Glomerular visceral epithelial cell (primary cell): ENCODE measurements at regions not wholly inside any gene's neighbourhood (a gene's known extent, or its start where the extent isn't known, plus 50 kb on each side); places are given as distances from the start of the nearest gene placed in this dataset.
"Not testable (repeated sequence)": the region's sequence is repeated elsewhere in the genome, so short reads cannot be mapped to it uniquely, and the experiment has no call there.

ENCODE experiments used
- DNase-seq: peaks from one replicate; pipeline ENCODE4 v3.0.0-alpha.2; 2016; ENCODE audit errors: extremely low spot score

DNA sequence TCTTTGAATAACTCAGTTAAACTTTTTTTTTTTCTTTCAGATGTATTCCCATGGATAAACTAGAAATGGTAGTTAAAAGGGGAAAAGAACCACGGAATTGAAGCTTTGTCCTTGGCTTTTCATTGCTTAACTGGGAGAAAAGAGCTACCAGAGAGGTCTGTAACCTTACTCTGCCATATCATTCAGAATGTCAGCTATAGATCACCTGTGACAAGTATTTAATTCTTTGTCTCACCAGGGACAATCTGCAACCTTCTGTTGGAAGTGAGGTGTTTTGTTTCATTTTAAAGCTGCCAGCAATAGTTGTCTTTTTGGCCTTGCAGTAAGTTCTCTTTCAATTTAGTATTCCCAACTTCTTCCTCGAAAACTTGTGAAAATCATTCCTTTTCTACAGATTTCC lies 618.4 kb downstream of the FRK start:
- no peak for DNase-seq

DNA sequence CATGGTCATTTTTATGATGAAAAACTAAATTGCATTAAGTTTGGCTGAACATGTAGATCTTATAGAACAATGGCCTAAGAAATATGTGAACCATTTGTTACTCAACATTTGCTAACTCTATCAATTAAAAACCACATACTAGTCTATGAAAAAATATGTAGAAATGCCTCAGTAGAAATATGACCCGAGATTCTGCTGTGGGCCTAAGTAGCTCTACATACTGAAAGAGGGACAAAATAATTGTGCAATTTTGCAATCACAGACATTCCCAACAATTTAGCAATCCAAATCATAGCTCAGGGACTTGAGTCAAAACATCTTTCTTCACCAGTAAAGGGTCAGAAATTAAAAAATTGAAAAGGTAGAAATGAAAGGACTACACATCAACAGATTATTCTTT lies 619.0 kb downstream of the FRK start:
- no peak for DNase-seq

- DNase-seq = no peak
These were observed 645.3 kb downstream of the FRK start for GRCh38 chr6:115415378-115415777.

DNA sequence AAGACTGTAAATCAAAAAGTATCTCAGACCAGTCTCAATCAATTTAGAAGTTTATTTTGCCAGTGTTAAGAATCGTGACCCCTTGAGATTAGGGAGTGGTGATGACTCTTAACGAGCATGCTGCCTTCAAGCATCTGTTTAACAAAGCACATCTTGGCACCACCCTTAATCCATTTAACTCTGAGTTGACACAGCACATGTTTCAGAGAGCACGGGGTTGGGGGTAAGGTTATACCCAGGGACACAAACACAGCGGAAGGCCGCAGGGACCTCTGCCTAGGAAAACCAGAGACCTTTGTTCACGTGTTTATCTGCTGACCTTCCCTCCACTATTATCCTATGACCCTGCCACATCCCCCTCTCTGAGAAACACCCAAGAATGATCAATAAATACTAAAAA lies 645.8 kb downstream of the FRK start:
- DNase-seq = not testable (repeated sequence)

DNA sequence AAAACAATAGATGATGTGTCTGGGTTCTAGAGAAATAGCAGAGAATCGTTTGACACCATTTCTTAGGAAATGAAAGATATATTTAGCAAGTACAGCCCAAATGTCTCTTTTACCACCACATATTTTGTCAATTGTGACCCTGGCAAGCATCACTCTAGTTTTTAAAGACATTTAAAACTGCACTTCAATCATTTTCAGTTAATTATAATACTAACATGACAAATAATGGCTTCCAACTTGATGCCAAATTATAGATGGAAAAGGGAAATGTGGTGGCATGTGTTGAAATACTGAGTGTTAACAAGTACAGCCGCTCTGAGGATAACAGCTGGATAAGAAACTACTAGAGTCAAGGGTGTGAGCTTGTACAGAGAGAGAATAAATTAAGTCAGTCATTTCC lies 648.9 kb downstream of the FRK start:
- no peak for DNase-seq

DNA sequence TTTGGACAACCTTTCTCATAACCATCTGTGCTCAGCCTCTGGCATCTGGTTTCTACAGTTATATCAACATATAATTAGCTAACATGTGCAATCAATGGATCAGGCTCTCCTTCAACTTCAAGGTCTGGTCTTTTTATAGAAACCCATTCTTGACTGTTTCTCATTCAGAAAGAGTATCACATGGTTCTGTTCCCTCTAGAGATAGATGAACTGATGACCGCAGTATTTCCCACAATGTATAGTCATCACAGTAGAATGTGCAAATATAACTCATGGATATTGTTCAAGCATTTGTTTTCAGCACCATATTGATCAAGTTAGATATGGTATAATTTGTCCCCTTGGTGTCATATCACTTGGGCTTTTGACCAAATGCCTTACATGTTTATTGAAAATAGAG lies 656.2 kb downstream of the FRK start:
- DNase-seq = no peak

GRCh38 chr6:115398607-115399006 lies 662.1 kb downstream of the FRK start:
- no peak for DNase-seq

DNA sequence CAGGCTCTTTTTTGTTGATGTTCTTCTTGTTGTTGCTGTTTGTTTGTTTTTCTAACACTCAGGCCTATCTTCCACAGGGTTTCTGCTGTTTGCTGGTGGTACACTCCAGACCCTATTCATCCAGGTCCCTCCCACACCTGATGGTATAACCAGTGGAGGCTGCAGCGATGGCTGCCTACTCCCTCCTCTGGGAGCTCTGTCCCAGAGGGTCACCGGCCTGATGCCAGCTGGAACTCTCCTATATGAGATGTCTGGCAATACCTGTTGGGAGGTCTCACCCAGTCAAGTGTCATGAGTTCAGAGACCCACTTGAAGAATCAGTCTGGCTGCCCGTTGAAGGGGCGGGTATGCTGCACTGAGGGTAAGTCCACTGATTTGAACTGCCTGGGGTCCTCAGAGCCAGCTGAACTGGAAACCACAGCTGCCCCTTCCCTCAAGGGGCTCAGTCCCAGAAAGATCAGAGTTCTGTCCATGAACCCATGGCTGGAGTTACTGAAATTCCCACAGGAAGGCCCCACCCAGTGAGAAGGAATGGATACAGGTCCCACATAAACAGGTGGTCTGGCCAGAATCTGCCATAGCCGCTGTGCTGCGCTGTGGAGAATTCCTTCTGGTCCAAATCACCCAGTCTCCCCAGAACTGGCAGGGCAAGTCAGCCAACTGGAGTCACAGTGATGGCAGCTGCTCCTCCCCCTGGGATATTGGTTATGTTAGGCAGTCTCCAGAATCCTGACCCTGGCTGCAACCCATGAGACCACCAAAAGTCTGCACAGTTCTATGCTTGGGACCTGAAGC lies 664.4 kb downstream of the FRK start:
- DNase-seq = no peak

DNA sequence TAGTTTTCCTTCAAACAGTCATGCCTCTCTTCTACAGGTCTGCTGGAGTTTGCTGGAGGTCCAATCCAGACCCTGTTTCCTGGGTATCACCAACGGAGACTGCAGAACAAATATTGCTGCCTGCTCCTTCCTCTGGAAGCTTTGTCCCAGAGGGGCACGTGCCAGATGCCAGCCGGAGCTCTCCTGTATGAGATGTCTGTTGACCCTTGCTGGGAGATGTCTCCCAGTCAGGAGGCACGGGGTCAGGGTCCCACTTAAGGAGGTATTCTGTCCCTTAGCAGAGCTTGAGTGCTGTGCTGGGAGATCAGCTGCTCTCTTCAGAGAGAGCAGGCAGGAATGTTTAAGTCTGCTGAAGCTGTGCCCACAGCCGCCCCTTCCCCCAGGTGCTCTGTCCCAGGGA lies 666.9 kb downstream of the FRK start:
- no peak for DNase-seq

GRCh38 chr6:115370202-115370601 lies 690.5 kb downstream of the FRK start:
- no peak for DNase-seq

- DNase-seq = no peak
These were observed 694.9 kb downstream of the FRK start for GRCh38 chr6:115365783-115366182.

GRCh38 chr6:115363379-115363778 lies 697.3 kb downstream of the FRK start:
- no peak for DNase-seq

DNA sequence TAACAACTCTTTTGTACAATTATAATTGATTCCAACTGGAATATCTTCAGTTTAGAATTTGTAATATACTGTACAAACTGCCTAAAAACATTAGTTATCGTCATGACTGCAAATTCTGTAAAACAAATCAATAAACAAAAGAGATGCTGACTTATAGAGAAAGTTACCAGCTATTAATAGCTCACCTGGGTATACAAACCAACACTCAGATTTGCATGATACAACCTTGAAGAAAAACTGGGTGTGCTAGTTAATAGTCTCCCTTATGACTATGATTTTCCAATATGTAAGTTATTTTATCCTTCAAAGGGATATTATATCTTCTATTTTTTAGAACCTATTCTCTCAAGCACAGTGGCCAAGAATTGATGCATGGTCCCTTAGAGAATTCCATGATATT lies 698.5 kb downstream of the FRK start:
- no peak for DNase-seq

- no peak for DNase-seq
These were observed 699.9 kb downstream of the FRK start for GRCh38 chr6:115360602-115361325.

GRCh38 chr6:115358616-115359015 lies 702.1 kb downstream of the FRK start:
- DNase-seq = peak; percentile 2

DNA sequence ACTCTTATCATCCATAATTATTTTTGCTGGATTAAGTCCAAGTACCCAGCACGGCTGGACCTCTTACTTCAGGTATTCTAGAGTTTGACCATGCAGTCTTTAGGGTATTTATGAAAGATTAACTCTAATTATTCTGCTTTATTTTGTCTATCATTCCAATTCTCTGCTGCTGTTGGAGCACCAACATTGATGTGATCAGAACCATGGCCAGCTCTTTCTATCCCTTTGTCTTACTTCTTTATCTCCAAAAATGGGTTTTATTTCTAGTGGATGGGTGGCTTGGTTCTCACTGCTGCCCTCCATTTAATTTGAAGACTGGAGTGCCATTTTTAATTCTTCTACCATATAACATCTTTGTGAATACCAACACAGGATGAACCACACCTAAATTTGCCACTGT lies 704.3 kb downstream of the FRK start:
- no peak for DNase-seq

DNA sequence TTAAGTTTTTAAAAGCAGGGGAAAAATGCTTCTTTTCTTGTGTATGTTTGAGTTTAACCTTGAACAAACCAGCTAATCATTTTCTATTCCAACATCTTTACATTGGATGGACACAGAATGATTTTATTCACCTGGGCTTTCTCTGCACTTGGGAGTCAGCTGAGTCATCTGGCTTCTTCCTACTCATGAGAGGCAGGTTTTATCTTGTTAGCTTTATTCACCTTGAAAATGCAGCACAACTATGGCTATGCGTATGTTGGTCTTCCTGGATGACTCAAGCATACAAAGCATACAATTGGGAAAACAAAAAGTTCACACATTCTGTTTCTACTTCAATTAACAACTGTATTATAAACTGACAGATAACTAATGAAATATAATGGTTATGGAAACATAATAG lies 737.7 kb downstream of the FRK start:
- no peak for DNase-seq

GRCh38 chr6:115319823-115320222 lies 740.9 kb downstream of the FRK start:
- DNase-seq = no peak

GRCh38 chr6:115310156-115310555 lies 750.5 kb downstream of the FRK start:
- no peak for DNase-seq

DNA sequence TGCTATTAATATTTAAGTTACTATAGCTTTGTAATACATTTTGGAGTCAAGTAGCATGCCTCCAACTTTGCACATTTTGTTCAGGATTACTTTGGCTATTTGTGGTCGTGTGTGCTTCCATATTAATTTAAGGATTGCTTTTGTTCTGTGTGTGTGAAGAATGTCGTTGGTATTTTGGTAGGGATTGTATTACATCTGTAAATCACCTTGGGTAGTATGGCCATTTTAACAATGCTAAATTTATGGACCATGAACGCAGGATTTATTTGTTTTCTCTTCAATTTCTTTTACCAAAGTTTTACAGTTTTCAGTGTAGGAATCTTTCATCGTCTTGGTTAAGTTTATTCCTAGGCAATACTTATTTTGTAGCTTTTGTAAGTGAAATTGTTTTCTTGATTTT lies 758.0 kb downstream of the FRK start:
- DNase-seq = no peak

GRCh38 chr6:115287467-115287866 lies 773.2 kb downstream of the FRK start:
- DNase-seq = no peak

GRCh38 chr6:115276881-115277565 lies 783.7 kb downstream of the FRK start:
- no peak for DNase-seq

GRCh38 chr6:115272311-115272710 lies 788.4 kb downstream of the FRK start:
- no peak for DNase-seq
